Keratinocyte (primary cell): ENCODE measurements at regions not wholly inside any gene's neighbourhood (a gene's known extent, or its start where the extent isn't known, plus 50 kb on each side); places are given as distances from the start of the nearest gene placed in this dataset.

Experiments
- DNase-seq: peaks from one replicate; pipeline ENCODE4 v3.0.0-alpha.2; 2011; ENCODE audit warnings: low read depth, missing footprints, low spot score
- FAIRE-seq: peaks from 2 replicates; lab custom pipeline; 2011; peaks lifted over from hg19 to GRCh38; lab: Jason Lieb, UNC
- H2AFZ ChIP-seq: 2 replicates; pipeline ENCODE4 v1.6.0; 2012; ENCODE audit warnings: low read length, control low read depth, inconsistent platforms; ENCODE audit not compliant: control insufficient read depth
- H3K27ac ChIP-seq: 2 replicates; pipeline ENCODE4 v1.5.1; 2011; ENCODE audit warnings: low read length; ENCODE audit not compliant: control insufficient read depth, insufficient read depth
- H3K27me3 ChIP-seq: 3 replicates; pipeline ENCODE4 v1.6.0; 2011; ENCODE audit warnings: low read length; ENCODE audit not compliant: control insufficient read depth, insufficient read depth; ENCODE audit errors: extremely low read depth
- H3K36me3 ChIP-seq, 2 experiments: 2 replicates in 1 of 2; 3 replicates in 1 of 2; pipeline ENCODE4 v1.5.1; 2011; ENCODE audit warnings: low read length in 2 of 2, mild to moderate bottlenecking in 1 of 2; ENCODE audit not compliant: control insufficient read depth in 2 of 2, insufficient read depth in 2 of 2; ENCODE audit errors: extremely low read depth in 1 of 2
- H3K4me1 ChIP-seq: 3 replicates; pipeline ENCODE4 v1.5.1; 2011; ENCODE audit warnings: low read length; ENCODE audit not compliant: control insufficient read depth, insufficient read depth; ENCODE audit errors: extremely low read depth
- H3K4me2 ChIP-seq: 3 replicates; pipeline ENCODE4 v1.6.0; 2011; ENCODE audit warnings: low read depth, low read length; ENCODE audit not compliant: control insufficient read depth, insufficient read depth; ENCODE audit errors: extremely low read depth
- H3K4me3 ChIP-seq, 3 experiments: fragments of 200-600 bp in 1 of 3; sonication (generic) in 1 of 3; 2 replicates in 2 of 3; 3 replicates in 1 of 3; pipeline ENCODE4 v1.5.1; 2011 to 2016; ENCODE audit warnings: low read length in 3 of 3, mild to moderate bottlenecking in 3 of 3, control low read depth in 2 of 3, inconsistent platforms in 1 of 3, low read depth in 1 of 3, mixed read lengths in 1 of 3, mixed run types in 1 of 3, moderate library complexity in 1 of 3; ENCODE audit not compliant: control insufficient read depth in 2 of 3, insufficient read depth in 2 of 3; ENCODE audit errors: extremely low read depth in 1 of 3
- H3K79me2 ChIP-seq: 2 replicates; pipeline ENCODE4 v1.6.0; 2012; ENCODE audit warnings: low read length; ENCODE audit not compliant: control insufficient read depth, insufficient read depth
- H3K9ac ChIP-seq: 3 replicates; pipeline ENCODE4 v1.6.0; 2011; ENCODE audit warnings: low read length; ENCODE audit not compliant: control insufficient read depth, insufficient read depth; ENCODE audit errors: extremely low read depth
- H3K9me1 ChIP-seq: 3 replicates; pipeline ENCODE4 v1.6.0; 2011; ENCODE audit warnings: low read length; ENCODE audit not compliant: control insufficient read depth, insufficient read depth; ENCODE audit errors: extremely low read depth
- H3K9me3 ChIP-seq: 2 replicates; pipeline ENCODE4 v1.5.1; 2012; ENCODE audit warnings: low read depth, low read length; ENCODE audit not compliant: control insufficient read depth
- H4K20me1 ChIP-seq: 3 replicates; pipeline ENCODE4 v1.6.0; 2011; ENCODE audit warnings: low read length; ENCODE audit not compliant: control insufficient read depth, insufficient read depth; ENCODE audit errors: extremely low read depth
- EZH2 ChIP-seq: IDR thresholded peaks from one replicate; pipeline ENCODE4 v1.6.1; 2012; ENCODE audit warnings: inconsistent platforms, mild to moderate bottlenecking, low read length, moderate library complexity
- dilution Hi-C: fragments of 300-500 bp; cut with MboI; formaldehyde crosslinking; loops from one replicate; pipeline ENCODE4 v1.7.0; 2020; ENCODE audit warnings: low sequenced_read_pairs; ENCODE audit not compliant: extremely low pct_ligation_motif_present
- TF ChIP-seq, protein P1 (sequence below), 3 experiments: IDR thresholded peaks in 1 of 3; conservative IDR thresholded peaks in 1 of 3; optimal IDR thresholded peaks in 1 of 3; 2 replicates in 2 of 3; 3 replicates in 1 of 3; pipeline versions ENCODE3 to v1.5.1; 2011; ENCODE audit warnings: low read length in 3 of 3, mild to moderate bottlenecking in 3 of 3, moderate library complexity in 2 of 3, control low read depth in 1 of 3, inconsistent platforms in 1 of 3; ENCODE audit not compliant: insufficient read depth in 2 of 3; ENCODE audit errors: extremely low read depth in 1 of 3

- FAIRE-seq (no peak), DNase-seq (no peak)
- no peaks in the 10 kb centered on the region for H3K9me3 ChIP-seq
- no peak overlapping the region for H3K4me3 ChIP-seq
- dilution Hi-C loops, result no loop called here
- H3K9ac ChIP-seq, result no peak overlapping the region
- H3K4me1 ChIP-seq, result no peaks in the 10 kb centered on the region
- H3K27ac ChIP-seq, result no peak overlapping the region
- H3K9me1 ChIP-seq, result no peaks in the 10 kb centered on the region
- no peak overlapping the region for H2AFZ ChIP-seq
- TF ChIP-seq EZH2, result no peak
- TF ChIP-seq, protein P1, sequence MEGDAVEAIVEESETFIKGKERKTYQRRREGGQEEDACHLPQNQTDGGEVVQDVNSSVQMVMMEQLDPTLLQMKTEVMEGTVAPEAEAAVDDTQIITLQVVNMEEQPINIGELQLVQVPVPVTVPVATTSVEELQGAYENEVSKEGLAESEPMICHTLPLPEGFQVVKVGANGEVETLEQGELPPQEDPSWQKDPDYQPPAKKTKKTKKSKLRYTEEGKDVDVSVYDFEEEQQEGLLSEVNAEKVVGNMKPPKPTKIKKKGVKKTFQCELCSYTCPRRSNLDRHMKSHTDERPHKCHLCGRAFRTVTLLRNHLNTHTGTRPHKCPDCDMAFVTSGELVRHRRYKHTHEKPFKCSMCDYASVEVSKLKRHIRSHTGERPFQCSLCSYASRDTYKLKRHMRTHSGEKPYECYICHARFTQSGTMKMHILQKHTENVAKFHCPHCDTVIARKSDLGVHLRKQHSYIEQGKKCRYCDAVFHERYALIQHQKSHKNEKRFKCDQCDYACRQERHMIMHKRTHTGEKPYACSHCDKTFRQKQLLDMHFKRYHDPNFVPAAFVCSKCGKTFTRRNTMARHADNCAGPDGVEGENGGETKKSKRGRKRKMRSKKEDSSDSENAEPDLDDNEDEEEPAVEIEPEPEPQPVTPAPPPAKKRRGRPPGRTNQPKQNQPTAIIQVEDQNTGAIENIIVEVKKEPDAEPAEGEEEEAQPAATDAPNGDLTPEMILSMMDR (optimal IDR thresholded peaks at IDR 0.05 in 1 of 3, IDR thresholded peaks at IDR 0.05 in 1 of 3, conservative IDR thresholded peaks at IDR 0.05 in 1 of 3; ENCODE audit: extremely low read depth in 1 of 3, insufficient read depth in 2 of 3, low read length in 3 of 3), result no peak
- H3K79me2 ChIP-seq, result no peaks in the 10 kb centered on the region
- no peaks in the 10 kb centered on the region for H3K36me3 ChIP-seq
- H4K20me1 ChIP-seq, result no peaks in the 10 kb centered on the region
- H3K27me3 ChIP-seq, result no peaks in the 10 kb centered on the region
- no peak overlapping the region for H3K4me2 ChIP-seq
These were observed 382.2 kb upstream of the INTU start for GRCh38 chr4:127250577-127250976.

GRCh38 chr4:127251423-127251822 is 381.3 kb upstream of the INTU start:
- Histone ChIP-seq H3K27me3 (no peaks in the 10 kb centered on the region), H3K27ac (no peak overlapping the region), H3K9me3 (no peaks in the 10 kb centered on the region), H3K4me2 (no peak overlapping the region), H3K36me3 (no peaks in the 10 kb centered on the region), H3K9ac (no peak overlapping the region), H3K4me1 (no peaks in the 10 kb centered on the region), H3K4me3 (no peak overlapping the region), H4K20me1 (no peaks in the 10 kb centered on the region), H2AFZ (no peak overlapping the region), H3K79me2 (no peaks in the 10 kb centered on the region), H3K9me1 (no peaks in the 10 kb centered on the region)
- DNase-seq (no peak), FAIRE-seq (no peak)
- no peak for TF ChIP-seq EZH2
- TF ChIP-seq, protein P1 (optimal IDR thresholded peaks at IDR 0.05 in 1 of 3, IDR thresholded peaks at IDR 0.05 in 1 of 3, conservative IDR thresholded peaks at IDR 0.05 in 1 of 3; ENCODE audit: extremely low read depth in 1 of 3, insufficient read depth in 2 of 3, low read length in 3 of 3), result no peak
- dilution Hi-C loops, result no loop called here
